Stimulated activated effector memory CD8-positive, alpha-beta T cell treated with anti-CD3 and anti-CD28 coated beads, Interleukin-12 subunit alpha, Interleukin-12 subunit beta, amount 100 ng/mL, for 72 hours (primary cell): ENCODE measurements at regions not wholly inside any gene's neighbourhood (a gene's known extent, or its start where the extent isn't known, plus 50 kb on each side); places are given as distances from the start of the nearest gene placed in this dataset.

Experiments used
- ATAC-seq: fragments of 150-1000 bp; cut with Tn5 transposase; 2 replicates; pipeline ENCODE4 v1.10.0; 2021
- DNase-seq, 2 donors: peaks; one replicate each; pipeline ENCODE4 v3.0.0; 2021 to 2022; ENCODE audit warnings: low spot score in 2 of 2
- H3K27ac Mint-ChIP-seq: one replicate; pipeline ENCODE4 v1.8.0; 2022; ENCODE audit warnings: mild to moderate bottlenecking, mixed read lengths
- H3K36me3 Mint-ChIP-seq: one replicate; pipeline ENCODE4 v1.8.0; 2022; ENCODE audit warnings: mild to moderate bottlenecking, mixed read lengths
- H3K4me1 Mint-ChIP-seq: one replicate; pipeline ENCODE4 v1.8.0; 2022; ENCODE audit warnings: mixed read lengths
- H3K4me3 Mint-ChIP-seq: one replicate; pipeline ENCODE4 v1.8.0; 2022; ENCODE audit warnings: mild to moderate bottlenecking, mixed read lengths
- H3K9me3 Mint-ChIP-seq: one replicate; pipeline ENCODE4 v1.8.0; 2022; ENCODE audit warnings: mixed read lengths

DNA sequence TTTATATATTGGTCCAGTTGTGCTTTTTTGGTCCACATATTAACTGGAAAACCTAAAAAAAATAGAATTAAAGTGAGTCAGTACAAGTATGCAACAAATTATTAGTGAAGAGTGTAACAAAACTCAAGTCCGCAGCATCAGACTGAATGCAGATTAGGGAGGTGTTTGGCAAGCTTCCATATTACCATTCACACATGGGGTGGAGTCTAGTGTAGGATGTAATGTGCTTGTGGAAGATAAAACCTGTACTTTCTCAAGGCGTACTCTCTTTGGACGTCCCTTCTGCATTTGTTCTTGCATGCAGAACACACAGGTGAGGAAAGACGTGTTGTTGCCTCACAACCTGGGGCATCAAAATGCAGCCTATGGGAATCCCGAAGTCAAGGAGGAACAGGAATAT lies 668.7 kb downstream of the MRPL39 start:
- Mint-ChIP-seq H3K27ac (no peak overlapping the region), H3K36me3 (no peaks in the 10 kb centered on the region), H3K9me3 (no peaks in the 10 kb centered on the region), H3K4me3 (no peak overlapping the region), H3K4me1 (no peaks in the 10 kb centered on the region)
- no peak for DNase-seq
- ATAC-seq: no peak

DNA sequence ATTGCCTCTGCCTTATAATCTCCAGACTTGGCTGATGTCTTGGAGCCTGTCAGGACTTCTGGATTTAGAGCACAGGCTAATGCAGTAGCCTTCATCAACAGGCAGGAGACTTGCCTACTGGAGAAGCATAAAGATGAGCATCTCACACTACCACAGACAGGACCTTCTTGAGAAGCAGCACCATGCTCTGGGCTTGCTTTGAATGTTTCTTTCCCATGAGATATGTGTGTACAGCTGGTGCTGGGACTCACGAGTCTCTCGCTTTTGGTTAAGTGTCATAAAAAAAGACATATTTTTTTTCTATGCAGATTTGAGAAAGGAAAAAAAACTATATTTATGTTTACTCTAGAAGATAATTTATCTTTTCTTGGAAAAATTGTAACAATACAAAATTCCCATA lies 671.3 kb downstream of the MRPL39 start:
- no peak for DNase-seq
- H3K4me3 Mint-ChIP-seq: no peak overlapping the region
- no peaks in the 10 kb centered on the region for H3K4me1 Mint-ChIP-seq
- no peaks in the 10 kb centered on the region for H3K9me3 Mint-ChIP-seq
- H3K27ac Mint-ChIP-seq: no peak overlapping the region
- H3K36me3 Mint-ChIP-seq: no peaks in the 10 kb centered on the region
- ATAC-seq: no peak

DNA sequence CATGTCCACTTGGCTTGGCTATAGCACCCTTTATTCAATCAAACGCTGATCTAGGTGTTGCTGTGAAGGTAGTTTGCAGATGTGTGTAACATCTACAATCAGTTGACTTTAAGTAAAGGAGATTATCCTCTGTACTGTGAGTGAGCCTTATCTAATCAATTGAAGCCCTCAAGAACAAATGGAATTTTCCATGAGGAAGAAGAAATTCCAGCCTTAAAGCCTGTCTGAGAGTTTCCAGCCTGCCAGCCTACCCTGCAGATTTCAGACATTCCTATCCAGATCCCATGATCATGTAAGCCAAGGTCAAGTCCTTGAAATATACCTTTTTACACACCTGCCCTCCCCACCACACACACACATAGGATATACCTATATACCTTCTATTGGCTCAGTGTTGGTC lies 696.7 kb downstream of the MRPL39 start:
- H3K27ac Mint-ChIP-seq: no peak overlapping the region
- no peak for ATAC-seq
- DNase-seq: no peak
- H3K4me1 Mint-ChIP-seq: no peaks in the 10 kb centered on the region
- H3K4me3 Mint-ChIP-seq: no peak overlapping the region
- no peaks in the 10 kb centered on the region for H3K36me3 Mint-ChIP-seq
- H3K9me3 Mint-ChIP-seq: peaks cover 6% of the 10 kb centered on the region

DNA sequence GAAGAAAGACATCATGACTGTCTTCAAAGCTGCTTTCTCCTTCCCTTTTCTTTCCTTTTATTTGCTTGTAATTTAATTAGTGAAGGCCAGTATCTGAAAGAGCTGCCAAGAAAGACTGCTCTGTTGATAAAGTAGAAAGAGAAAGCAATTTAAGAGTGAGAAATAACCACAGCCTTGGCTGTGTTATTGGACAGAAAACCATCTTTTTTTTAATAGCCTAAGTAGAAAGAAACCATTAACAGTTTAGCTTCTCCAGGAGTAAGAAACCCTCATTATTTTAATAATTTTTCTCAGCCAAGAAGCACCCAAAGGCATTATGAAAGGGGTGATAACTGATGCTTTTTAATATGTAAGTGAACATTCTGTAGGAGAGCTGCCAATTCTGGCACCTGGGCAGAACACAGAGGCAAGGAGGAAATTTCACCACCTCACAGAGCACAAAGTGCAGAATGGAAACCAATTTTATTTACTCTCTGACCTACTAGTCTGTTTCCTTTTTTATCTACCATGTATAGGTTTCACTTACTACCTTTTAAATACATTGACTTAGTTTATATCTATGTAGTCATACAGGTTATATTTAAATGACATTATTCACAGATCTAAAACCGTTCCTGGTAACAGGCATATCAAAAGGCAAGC lies 703.2 kb downstream of the MRPL39 start:
- no peak for ATAC-seq
- H3K4me1 Mint-ChIP-seq: no peaks in the 10 kb centered on the region
- H3K4me3 Mint-ChIP-seq: no peak overlapping the region
- H3K27ac Mint-ChIP-seq: no peak overlapping the region
- peaks cover 5% of the 10 kb centered on the region for H3K9me3 Mint-ChIP-seq
- no peaks in the 10 kb centered on the region for H3K36me3 Mint-ChIP-seq
- no peak for DNase-seq

DNA sequence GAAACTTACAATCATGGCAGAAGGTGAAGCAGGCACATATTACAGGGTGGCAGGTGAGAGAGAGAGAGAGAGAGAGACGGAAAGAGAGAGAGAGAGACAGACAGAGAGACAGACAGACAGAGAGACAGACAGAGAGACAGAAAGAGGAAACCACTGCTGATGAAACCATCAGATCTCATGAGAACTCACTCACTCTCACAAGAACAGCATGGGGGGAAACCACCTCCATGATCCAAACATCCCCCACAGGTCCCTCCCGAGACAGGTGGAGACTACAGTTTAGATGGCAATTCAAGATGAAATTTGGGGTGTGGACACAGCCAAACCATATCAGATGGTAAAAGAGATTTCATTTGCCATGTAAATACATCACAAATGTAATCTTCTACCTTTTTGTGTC lies 708.1 kb downstream of the MRPL39 start:
- Mint-ChIP-seq H3K4me3 (no peak overlapping the region), H3K27ac (no peak overlapping the region), H3K36me3 (no peaks in the 10 kb centered on the region), H3K9me3 (peaks cover 9% of the 10 kb centered on the region), H3K4me1 (no peaks in the 10 kb centered on the region)
- no peak for DNase-seq
- ATAC-seq: no peak

DNA sequence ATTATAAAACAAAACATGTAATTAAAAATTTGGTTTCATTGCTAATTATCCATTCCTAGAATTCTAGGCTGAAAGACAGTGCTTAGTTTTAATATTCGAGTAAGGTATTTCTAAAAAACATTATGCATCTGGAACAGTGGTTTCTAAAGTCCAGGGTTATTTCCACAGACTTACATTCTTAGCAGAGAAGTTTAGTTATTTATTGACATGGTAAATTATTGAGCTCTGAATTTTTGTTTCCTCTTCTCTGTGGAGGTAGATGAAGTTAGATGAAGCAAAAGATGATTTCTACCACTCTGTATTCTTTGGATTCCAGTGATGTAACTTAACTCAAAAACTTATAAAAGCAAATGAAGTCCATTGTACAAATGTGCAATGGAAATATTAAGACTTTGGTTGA lies 709.4 kb downstream of the MRPL39 start:
- ATAC-seq: no peak
- no peak overlapping the region for H3K4me3 Mint-ChIP-seq
- no peak for DNase-seq
- no peak overlapping the region for H3K27ac Mint-ChIP-seq
- peaks cover 9% of the 10 kb centered on the region for H3K9me3 Mint-ChIP-seq
- H3K4me1 Mint-ChIP-seq: no peaks in the 10 kb centered on the region
- H3K36me3 Mint-ChIP-seq: no peaks in the 10 kb centered on the region

DNA sequence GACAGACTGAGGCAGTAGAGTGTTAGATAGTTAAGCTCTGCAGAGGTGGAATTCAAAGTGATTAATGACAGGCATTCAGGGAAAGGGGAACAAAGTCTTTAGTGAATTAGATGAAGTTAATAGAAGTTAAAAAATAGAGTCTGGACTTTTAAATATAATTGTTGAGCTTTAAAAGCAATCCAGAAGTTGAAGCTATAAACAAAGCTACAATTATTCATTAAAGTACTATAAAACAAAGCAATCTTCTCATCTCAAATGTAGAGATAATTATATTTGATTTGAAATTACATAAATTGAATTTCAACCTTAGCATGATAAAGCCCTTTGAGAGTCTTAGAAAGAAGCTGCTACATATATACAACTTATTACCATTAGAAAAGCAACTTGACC lies 710.6 kb downstream of the MRPL39 start:
- no peaks in the 10 kb centered on the region for H3K4me1 Mint-ChIP-seq
- H3K36me3 Mint-ChIP-seq: no peaks in the 10 kb centered on the region
- H3K9me3 Mint-ChIP-seq: peaks cover 8% of the 10 kb centered on the region
- no peak overlapping the region for H3K4me3 Mint-ChIP-seq
- DNase-seq (no peak), ATAC-seq (no peak)
- H3K27ac Mint-ChIP-seq: no peak overlapping the region

DNA sequence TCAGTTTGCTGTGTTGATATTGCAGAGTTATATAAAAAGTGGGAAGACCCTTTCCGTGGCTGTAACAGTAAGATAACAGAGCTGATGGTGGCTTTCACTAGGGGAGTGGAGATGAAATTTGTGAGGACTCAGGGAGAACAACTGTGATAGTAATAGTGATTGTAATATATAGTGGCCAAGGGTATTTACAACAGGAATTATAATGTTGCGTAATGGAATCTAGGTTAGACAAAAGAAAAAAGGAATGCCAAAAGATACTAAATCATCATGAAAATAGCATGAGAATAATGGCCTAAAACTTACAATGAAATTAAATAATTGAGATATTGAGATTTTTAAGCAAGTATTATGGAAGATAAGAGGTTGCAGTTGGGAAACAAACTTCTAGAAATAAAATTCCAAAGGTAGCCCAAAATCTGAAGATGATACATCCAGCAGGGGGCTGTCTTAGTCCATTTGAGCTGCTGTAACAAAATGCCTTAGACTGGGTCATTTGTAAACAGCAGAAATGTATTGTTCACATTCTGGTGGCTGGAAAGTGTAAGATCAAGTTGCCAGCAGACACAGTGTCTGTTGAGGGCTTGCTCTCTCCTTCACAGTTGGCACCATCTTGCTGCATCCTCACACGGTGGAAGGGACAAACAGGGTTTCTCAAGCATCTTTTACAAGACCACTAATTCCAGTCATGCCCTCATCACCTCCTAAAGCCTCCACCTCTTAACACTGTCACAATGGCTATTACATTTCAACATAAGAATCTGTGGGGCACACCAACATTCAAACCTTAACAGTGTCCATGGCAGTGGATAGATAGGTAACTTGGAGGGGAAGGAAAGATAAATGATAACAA lies 711.2 kb downstream of the MRPL39 start:
- Mint-ChIP-seq H3K27ac (no peak overlapping the region), H3K4me3 (no peak overlapping the region), H3K9me3 (peaks cover 8% of the 10 kb centered on the region), H3K36me3 (no peaks in the 10 kb centered on the region), H3K4me1 (no peaks in the 10 kb centered on the region)
- no peak for DNase-seq
- ATAC-seq: no peak

DNA sequence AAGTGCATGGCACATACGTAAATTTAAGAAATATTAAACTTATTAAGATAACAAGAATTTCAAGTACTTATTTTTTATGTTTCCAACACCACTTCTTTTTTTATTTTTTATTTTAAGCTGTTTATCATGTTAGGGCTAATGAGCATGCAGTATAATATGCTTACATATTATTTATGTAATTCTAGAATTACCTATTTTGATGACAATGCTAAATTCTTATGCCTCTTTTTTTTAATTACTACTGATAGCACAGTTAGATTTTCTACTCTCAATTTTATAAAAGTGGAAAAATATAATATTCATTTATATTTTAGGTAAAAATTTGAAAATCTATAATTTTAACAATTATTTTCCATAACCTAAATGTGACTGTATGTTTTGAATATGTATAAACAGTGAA lies 713.0 kb downstream of the MRPL39 start:
- DNase-seq (no peak), ATAC-seq (no peak)
- Mint-ChIP-seq H3K4me3 (no peak overlapping the region), H3K4me1 (no peaks in the 10 kb centered on the region), H3K36me3 (no peaks in the 10 kb centered on the region), H3K9me3 (peaks cover 8% of the 10 kb centered on the region), H3K27ac (no peak overlapping the region)

DNA sequence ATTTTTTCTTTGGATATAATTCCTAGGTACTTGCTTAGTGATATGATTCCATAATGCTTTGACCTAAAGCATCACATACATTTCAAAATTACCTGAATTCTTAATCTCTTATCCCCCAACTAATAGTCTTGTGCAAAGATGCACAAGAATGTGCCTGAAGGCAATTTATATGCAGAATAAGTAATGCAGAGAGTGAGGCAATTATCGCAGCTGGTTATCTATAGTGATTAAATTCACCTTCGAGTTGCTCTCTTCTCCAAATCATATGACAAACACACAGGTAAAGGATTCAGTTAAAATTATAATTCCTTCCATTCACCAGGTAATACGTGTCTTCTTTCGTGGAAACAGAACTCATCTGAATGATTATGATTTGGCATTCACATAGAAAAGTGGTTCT lies 717.3 kb downstream of the MRPL39 start:
- no peaks in the 10 kb centered on the region for H3K36me3 Mint-ChIP-seq
- ATAC-seq (no peak), DNase-seq (no peak)
- H3K27ac Mint-ChIP-seq: no peak overlapping the region
- no peak overlapping the region for H3K4me3 Mint-ChIP-seq
- H3K9me3 Mint-ChIP-seq: peaks cover 4% of the 10 kb centered on the region
- no peaks in the 10 kb centered on the region for H3K4me1 Mint-ChIP-seq

DNA sequence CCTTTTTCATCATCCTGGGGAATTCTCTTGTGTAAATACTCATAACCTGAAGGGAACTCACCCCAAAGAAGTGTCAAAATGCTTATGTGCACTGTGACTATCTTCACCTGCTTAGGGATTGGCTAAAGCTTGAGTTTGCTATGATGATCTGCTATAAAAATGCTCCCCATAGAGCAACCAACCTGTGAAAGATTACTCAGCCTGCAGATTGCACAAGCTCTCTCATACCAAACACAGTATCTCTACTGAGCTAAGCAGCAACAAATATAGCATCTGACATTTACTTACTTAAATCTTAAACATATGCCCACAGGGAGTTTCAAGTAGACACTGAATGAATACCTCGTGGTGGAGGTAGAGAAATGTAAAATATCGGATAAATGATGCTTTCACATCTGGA lies 725.8 kb downstream of the MRPL39 start:
- H3K36me3 Mint-ChIP-seq: no peaks in the 10 kb centered on the region
- no peak overlapping the region for H3K4me3 Mint-ChIP-seq
- DNase-seq (no peak), ATAC-seq (no peak)
- no peaks in the 10 kb centered on the region for H3K4me1 Mint-ChIP-seq
- no peak overlapping the region for H3K27ac Mint-ChIP-seq
- peaks cover 16% of the 10 kb centered on the region for H3K9me3 Mint-ChIP-seq

DNA sequence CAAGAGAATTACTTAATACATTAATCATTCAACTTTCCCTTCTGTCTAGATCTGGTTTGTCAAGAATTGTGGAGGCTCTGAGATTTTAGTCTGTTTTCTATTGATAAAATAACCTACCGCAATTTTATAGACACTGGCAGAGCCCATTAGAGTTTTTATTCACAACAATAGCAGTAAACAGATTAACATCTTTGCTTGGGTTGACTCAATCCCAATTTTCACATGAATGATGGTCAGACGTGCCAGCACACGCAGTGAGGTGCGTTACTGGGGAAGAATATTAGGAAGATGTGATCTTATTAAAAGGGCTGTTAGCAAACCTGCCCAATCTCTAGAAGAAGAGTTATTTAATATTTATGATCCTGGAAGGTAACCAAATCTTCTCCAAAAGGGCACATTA lies 736.6 kb downstream of the MRPL39 start:
- H3K9me3 Mint-ChIP-seq: peaks cover 12% of the 10 kb centered on the region
- no peaks in the 10 kb centered on the region for H3K36me3 Mint-ChIP-seq
- no peak overlapping the region for H3K27ac Mint-ChIP-seq
- no peak for ATAC-seq
- H3K4me1 Mint-ChIP-seq: no peaks in the 10 kb centered on the region
- no peak overlapping the region for H3K4me3 Mint-ChIP-seq
- no peak for DNase-seq

DNA sequence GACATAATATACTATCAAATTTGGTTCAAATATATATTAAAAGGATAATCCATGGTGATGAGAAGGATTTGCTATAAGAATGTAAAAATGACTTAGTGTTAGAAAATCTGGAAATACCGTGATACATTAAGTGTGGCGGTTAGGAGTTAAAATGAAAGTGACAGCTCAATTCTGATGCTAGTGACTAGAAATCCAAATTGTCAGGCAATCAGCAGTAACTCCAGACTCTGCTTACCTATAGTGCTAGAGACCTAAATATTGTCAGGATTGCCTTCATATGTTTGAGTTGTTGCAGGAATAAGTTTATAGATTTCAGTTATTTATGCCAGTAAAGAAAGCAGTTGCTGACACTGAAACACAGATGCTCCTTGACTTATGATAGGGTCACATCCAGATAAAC lies 737.4 kb downstream of the MRPL39 start:
- Mint-ChIP-seq H3K27ac (no peak overlapping the region), H3K9me3 (peaks cover 12% of the 10 kb centered on the region), H3K4me3 (no peak overlapping the region), H3K36me3 (no peaks in the 10 kb centered on the region), H3K4me1 (no peaks in the 10 kb centered on the region)
- ATAC-seq: no peak
- no peak for DNase-seq

DNA sequence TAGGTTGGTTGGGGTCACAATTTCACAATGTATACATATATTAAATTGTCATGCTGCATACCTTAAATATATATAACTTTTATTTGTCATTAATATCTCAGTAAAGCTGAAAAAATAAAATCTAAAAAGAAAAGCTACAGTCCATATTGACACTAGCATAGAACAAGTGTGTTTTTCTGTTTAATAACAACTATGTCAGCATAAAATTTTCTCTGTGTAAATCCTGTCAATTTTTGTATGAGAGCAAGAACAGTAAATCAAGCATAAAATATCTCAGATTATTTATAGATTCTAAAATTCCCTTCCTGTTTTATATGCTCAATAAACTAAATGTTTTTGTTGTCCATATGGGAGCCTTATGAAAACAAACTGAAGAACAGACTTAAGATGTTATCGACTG lies 739.2 kb downstream of the MRPL39 start:
- DNase-seq: no peak
- H3K36me3 Mint-ChIP-seq: no peaks in the 10 kb centered on the region

DNA sequence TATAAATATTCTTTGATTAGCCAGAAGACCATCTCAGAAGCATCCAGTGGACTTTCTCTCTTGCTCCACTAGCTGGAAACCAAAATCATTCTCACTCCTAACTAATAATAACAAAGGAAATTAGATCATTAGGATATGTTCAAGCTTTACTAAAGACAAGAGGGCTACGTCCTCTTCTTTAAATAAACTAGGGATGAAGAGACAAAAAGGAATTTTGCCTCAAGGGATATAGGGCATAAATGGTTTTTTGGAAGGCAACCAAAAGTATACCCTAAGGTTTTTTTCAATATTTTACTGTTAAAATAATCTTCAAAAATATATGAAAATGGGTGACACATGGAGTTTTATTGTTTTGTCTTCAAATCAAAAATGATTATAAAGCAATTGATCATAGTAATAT lies 745.8 kb downstream of the MRPL39 start:
- Mint-ChIP-seq H3K4me3 (no peak overlapping the region), H3K27ac (no peak overlapping the region), H3K9me3 (peaks cover 6% of the 10 kb centered on the region), H3K36me3 (no peaks in the 10 kb centered on the region), H3K4me1 (no peaks in the 10 kb centered on the region)
- no peak for ATAC-seq
- DNase-seq: no peak

More for the DNA sequence above, 739.2 kb downstream of the MRPL39 start:
- H3K9me3 Mint-ChIP-seq: peaks cover 9% of the 10 kb centered on the region
- H3K4me3 Mint-ChIP-seq: no peak overlapping the region
- no peak for ATAC-seq
- H3K4me1 Mint-ChIP-seq: no peaks in the 10 kb centered on the region
- no peak overlapping the region for H3K27ac Mint-ChIP-seq

DNA sequence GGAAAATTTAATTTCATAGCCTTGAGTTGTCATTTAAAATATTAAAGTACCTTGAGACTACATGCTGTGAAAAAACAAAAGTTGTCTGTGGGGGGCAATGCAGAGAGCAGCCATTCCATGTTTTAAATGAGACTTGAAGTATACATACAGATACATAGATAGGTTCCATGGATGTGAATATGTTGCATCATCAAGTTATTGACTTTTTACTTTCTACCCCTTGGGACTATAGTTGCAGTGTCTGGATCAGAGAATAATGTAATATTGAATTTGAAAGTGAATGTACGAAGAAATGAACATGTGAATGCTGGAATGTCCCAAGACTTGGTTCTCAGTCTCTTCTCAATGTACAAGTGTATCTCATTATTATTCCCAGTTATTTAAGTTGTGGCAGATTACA lies 751.0 kb downstream of the MRPL39 start:
- no peak for ATAC-seq

More for the DNA sequence above, 751.0 kb downstream of the MRPL39 start:
- no peak overlapping the region for H3K27ac Mint-ChIP-seq
- DNase-seq: no peak
- peaks cover 4% of the 10 kb centered on the region for H3K9me3 Mint-ChIP-seq
- no peaks in the 10 kb centered on the region for H3K4me1 Mint-ChIP-seq
- H3K36me3 Mint-ChIP-seq: no peaks in the 10 kb centered on the region
- H3K4me3 Mint-ChIP-seq: no peak overlapping the region
